Stimulated activated CD8-positive, alpha-beta memory T cell treated with anti-CD3 and anti-CD28 coated beads, Interleukin-12 subunit alpha, Interleukin-12 subunit beta, amount 100 ng/mL, for 24 hours (primary cell): ENCODE measurements at regions not wholly inside any gene's neighbourhood (a gene's known extent, or its start where the extent isn't known, plus 50 kb on each side); places are given as distances from the start of the nearest gene placed in this dataset.
"Not testable (repeated sequence)": the region's sequence is repeated elsewhere in the genome, so short reads cannot be mapped to it uniquely, and the experiment has no call there.

Source experiments
- DNase-seq: peaks from one replicate; pipeline ENCODE4 v3.0.0-alpha.2; 2020; ENCODE audit errors: extremely low read depth

DNA sequence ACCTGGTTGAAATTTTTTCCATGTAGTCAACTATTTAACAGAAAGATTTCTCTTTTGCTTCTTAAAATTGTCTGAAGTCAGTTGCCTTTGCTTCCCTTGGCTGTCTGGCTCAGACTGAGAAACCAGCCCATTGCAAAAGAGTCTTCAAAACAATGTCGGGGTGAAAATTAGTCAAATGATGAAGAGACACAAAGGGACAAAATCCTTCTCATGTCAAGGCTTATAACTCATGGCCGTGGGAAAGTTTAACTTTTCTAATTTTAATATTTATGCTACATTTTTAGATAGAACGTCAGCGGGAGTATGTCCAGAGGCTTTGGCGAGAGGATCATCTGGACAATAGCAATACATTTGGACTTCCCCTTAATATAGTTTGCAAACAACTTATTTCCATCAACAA is 127.2 kb downstream of the CD164 start:
- DNase-seq = no peak

DNA sequence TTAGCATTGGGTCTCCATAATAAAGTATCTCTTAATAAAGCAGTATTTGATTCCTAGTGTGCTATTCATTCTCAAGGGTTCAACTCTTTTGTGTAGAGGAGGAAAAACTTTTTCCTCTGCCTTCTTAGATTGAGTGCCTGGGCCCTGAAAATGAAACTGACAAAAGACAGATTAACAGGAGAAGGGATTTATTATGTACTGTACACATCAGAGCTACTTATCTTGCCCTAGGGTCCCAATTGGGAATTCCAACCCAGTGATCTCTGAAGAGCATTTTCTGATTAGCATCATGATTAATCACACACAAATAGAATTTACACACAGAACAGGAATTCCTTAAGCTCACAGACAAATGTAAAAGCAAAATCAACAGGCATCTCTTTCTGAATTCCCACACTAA is 128.9 kb downstream of the CD164 start:
- DNase-seq = no peak

DNA sequence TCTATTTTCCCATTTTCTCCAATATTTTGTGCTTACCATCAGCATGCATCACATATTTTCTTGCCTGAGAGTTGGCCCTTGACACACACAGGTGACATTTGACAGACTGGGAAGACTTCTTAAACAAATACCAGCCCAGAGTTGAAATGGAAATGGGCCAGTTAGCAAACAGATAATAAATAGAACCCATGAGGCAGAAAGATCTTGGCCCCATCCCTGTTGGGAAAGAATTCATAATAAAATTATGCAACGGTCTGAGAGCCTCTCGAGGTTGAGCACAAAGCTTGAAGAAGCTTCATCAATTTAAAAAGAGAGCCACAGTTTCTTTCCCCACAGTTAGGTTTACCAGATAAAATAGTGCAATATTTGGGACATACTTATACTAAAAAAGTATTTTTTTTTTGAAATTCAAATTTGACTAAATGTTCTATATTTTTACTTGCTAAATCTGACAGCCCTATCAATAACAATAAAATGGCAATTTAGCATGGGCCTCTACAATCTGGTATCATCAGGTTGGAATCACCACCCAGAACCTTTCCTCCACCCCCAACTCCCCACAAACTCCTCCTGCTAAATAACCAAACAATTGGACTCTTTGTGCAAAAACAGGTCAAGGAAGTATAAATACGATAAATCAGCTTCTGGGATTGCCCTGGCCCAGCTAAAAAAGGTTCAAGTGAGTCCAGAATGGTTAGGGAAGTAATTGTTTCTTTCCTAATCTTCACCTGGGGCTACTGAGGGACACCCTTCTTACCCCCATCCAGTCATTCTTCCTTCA is 129.8 kb downstream of the CD164 start:
- no peak for DNase-seq

DNA sequence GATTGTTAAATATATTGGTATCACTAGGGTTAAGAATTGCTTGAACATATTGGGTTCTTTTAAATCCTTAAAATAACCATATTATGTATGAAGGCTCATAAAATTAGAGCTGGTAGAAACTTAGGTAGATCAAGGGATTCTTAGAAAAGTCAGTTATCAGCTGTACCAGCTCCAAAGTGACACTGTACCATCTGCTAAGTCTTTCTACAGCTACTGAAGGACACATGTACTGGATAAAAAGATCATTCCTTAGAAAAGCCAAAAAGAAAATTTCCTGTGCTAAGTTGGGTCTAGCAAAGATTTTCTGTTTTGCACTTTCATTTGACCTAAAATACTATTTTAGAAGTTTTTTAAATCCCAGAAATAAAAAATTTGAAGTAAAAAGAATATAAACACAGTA is 130.4 kb downstream of the CD164 start:
- DNase-seq = no peak

DNA sequence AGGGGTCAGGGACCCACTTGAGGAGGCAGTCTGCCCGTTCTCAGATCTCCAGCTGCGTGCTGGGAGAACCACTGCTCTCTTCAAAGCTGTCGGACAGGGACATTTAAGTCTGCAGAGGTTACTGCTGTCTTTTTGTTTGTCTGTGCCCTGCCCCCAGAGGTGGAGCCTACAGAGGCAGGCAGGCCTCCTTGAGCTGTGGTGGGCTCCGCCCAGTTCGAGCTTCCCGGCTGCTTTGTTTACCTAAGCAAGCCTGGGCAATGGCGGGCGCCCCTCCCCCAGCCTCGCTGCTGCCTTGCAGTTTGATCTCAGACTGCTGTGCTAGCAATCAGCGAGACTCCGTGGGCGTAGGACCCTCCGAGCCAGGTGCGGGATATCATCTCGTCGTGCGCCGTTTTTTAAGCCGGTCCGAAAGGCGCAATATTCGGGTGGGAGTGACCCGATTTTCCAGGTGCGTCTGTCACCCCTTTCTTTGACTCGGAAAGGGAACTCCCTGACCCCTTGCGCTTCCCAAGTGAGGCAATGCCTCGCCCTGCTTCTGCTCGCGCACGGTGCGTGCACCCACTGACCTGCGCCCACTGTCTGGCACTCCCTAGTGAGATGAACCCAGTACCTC is 131.6 kb downstream of the CD164 start:
- DNase-seq = not testable (repeated sequence)

DNA sequence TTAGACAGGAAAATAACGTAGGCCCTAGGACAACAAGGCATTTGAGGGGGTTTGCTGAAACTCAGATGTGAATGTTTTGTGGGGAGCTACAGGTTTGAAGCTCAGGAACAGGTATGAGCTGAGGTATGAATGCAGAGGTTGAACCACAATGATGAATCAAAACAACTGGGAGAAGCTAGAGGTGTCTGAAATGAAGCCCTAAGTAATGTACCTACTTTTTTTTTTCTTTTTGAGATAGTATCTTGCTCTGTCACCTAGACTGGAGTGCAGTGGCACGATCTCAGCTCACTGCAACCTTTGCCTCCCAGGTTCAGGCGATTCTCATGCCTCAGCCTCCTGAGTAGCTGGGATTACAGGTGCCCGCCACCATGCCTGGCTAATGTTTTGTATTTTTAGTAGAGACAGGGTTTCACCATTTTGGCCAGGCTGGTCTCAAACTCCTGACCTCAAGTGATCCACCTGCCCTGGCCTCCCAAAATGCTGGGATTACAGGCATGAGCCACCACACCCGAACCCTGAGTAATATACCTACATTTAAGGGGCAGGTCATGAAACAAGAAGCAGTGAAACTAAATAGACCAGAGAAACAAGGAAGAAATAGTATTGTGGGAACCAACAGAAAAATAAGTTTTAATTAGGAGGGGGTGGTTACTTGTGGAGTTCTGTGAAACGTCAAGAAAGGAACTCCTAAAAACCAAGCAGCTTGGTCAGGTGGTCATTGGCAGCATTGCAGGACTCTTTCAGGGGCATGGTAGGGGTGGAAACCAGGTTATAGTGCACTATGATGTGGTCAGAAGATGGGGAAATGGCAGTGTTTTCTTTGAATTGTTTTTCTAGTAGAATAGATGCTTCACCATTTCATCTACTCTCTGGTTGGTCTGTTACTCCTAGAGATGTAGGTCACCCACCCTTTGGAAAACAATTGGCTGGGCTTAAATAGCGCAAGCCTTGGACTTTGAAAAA is 138.1 kb downstream of the CD164 start:
- DNase-seq = no peak

DNA sequence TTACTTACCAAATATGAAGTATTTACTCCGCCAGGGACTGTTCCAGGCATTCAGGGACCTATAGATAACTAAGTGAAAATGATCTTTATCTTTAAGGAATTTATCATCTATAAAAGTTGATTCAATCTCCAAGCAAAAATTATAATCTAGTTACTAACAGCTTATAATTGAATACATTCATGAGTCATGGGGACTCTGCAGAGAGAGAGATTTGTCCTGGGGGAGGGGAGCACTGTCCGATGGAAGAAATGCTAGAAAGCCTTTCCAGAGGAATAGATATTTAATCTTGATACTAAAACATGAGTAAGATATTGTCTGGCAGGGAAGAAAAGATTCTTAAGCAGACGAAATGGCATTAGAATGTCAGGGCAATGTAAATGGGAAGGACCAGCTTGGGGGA is 139.3 kb downstream of the CD164 start:
- no peak for DNase-seq

DNA sequence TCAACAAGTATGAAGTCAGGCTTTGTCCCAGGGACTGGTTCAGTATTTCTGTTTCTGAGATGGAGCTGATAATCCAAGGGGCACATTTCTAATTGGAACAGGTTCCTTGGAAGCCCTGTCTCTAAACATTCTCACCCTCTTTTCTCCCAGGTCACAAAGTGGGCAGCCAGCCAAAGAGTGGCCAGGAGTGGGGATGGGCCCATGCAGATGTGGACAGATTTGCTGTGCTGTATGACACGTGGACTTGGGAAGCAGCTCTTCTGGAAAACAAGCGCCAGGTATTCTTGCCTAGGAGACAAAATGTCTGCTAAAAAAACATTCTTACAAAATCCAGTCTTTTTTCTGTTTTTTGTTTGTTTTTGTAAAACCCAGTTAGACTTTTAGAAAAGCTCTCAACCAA is 140.2 kb downstream of the CD164 start:
- DNase-seq = no peak

DNA sequence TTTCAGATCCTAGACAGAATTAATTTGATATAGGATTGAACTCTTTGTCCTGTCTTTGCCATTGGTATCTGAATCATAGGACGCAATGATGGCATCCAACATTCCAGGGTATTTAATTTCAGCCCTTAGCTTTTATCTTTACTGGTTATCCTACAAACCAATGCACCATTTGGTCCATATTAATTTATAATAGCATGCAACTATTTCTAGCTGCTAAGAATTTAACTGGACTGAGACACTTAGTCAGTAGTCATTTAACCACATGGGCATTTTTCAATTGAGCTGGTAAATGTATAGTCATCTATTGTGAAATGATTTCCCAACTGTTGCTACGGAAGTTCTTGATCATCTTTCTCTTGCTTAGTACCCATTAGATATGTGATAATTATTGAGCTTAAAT is 141.1 kb downstream of the CD164 start:
- no peak for DNase-seq

DNA sequence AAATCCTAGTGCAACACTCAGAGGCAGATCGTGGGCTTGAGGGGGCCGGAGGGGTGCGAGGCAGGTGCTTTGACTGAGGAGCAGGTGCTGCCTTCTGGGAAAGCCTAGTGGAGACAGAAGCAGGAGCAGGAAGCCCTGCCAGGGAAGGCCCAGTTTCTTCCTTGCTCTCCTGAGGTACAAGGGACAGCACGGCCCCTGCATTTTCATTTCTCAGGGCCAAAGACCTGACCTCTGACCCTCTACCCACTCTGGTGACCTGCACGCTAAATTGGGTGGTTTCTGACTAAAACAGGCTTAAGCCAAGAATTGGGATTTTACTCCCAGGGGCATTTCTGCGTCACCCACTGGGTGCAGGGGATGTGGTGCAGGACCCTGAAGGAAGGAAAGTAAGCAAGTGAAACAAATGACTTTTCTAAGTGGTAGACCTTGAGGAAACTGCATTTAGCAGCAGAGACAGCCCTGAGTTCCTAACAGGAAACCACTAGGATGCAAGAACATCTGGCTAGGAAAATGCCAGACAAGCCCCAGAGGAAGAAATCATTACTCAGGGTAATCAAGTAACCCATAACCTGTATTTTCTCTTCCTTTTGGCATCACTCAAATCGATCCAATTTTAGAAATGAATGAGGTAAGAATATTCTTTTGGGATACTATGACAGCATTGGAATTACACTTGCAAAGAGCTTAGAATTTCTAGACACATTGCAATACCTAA is 141.7 kb downstream of the CD164 start:
- no peak for DNase-seq

DNA sequence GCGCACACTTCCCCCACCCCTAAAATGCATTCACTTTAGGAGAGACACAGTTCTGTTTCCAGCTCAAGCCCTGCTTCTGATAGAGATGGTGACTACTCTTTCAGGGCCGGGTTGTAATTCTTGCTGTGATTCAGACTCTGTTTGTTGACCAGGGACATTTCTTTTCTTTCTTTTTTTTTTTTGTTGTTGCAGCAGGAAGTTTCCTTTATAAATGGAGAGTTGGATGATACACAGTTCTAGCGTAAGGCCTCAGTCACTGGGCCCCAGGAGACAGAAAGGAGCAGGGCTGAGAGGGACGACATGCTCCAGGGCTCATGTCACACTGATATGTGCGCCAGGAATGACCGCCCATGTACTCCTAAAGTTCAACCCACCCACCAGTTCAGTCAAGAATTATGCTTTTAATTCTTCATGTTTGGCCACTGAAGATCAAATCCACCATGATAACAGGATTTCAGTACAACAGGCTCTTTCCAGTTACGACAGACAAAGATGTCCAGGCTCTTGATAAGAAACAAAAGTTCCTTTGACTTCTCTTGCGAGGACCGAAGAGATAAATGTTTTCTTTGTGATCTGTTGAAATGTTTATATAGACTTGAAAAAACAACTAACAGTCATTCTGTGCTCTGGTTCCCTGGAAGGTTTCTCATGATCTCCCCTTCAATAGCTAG is 142.5 kb downstream of the CD164 start:
- DNase-seq = no peak

DNA sequence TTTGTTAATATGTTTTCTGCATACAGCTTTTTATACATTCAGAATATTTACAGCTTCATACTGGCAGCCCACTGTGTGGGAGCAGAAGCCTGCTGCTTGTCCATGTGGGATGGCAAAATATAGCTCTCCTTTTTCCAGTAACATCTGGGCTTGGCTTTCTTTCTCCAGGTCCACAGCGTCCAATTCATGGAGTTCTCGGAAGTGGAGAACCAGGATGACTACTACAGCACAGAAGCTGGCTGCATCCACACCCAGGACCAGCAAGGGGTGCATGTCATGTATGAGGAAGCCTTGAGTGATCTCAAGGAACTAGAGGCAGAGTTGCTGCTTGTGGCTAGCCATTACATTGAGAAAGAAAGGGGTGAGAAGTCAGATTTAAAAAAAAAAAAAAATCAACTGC is 143.1 kb downstream of the CD164 start:
- no peak for DNase-seq

DNA sequence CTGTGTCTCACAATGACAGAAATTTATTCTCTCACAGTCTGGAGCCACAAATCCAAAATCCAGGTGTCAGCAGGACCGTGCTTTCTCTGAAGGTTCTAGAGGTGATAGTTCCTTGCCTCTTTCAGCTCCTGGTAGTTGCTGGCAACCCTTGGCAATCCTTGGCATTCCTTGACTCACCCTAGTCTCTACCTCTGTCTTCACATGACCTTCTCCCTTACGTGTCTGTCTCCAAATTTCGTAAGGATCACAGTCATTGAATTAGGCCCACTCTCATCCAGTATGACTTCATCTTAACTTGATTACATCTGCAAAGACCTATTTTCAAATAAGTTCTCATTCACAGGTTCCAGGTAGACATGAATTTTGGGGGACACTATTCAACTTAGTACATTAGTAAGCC is 143.1 kb downstream of the CEP57L1 start:
- no peak for DNase-seq

DNA sequence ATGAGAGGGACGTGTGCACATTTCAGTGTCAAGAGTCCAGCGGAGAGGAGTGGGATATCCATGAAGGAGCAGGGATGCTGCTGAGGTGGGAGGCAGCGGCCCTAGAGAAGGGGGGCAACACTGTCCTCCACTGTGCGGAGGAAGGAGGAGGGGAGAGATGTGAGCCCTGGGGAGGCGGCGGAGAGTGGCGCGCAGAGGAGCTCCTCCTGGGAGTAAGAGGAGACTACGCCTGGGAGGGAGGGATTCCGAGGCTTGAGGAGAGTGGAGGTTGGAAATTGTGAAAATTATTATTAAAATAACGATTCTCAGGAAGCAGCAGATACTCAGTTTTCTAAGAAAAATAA is 142.7 kb downstream of the CEP57L1 start:
- DNase-seq = no peak

DNA sequence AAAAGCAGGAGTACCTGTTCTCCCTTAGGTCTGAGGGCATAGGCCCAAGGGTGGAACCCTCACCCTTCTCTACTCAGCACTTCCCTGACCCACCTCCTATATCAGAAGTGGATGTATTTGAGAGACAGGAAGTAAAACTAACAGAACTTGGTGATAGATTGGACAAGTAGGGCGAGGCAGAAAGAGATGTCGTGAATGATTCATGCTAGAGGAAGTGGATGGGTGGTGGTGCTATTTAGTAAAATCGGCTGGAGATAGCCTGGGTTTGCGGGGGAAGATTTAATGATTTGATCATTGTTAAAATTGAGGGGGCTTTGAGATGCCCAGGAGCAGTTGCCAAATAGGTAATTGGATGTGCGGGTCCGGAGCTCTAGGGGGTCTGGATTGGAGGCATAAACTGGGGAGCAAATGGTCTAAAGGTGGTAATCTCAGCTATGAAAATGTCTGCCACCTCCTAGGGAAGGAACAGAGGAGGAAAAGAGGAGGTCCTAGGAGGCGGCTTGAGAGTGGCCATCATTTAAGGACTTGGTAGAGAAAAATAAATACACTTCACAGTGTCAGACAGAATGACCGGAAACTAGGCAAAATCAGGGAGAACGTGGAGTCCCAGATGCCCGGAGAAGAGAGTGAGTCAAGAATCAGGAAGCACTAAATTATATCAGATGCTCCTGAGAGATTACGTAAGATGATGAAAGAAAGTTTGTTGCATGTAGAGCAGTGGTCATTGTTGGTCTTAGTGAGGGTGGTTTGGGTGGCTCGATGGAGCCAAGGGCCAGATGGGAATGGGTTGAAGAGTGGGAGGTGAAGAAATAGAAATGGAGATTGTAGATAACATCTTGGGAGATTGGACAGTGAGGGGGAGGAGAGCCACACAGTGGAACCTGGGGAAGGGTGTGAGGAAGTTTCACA is 142.0 kb downstream of the CEP57L1 start:
- DNase-seq = no peak

DNA sequence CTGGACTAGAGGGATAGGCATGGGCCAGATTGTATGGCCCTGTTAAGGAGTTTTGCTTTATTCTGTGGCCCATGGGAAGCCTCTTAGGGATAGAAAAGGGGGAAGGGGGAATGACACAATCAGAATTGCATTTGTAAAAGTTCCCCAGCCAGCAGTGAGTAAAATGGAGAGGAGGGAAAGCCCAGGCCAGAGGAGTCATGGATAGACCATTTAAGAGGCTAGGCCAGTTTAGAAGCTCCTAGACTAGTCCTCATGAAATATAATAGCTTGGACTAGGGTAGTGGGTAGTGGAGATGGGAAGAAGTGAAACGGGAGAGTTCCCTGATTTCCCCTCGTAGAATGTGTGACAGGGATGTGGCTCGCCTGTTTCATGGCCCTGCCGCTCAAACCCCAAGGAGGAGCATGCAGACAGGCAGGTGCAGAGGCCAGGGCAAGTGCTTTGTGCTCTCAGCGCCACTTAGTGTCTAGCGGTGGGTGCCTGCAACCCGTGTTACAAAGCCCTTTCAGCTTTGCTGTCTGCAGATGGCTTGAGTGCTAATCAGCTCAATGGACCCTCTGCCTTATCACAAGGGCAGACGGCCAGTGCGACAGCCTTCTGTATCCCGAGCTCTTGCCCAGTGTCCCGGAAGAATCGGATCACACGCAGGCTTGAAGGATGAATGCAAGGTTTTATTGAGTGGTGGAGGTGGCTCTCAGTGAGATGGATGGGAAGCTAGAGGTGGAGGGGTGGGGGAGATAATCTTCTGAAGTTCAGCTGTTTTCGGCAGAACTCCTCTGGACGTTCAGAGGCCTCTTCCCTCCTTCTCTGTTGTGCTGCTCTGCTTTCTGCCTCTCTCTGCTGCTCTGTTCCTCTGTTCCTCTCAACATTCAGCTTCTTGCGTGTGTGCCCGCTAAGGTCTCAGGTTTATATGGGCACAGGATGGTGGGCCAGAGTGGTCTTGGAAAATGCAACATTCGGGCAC is 141.1 kb downstream of the CEP57L1 start:
- DNase-seq = no peak

DNA sequence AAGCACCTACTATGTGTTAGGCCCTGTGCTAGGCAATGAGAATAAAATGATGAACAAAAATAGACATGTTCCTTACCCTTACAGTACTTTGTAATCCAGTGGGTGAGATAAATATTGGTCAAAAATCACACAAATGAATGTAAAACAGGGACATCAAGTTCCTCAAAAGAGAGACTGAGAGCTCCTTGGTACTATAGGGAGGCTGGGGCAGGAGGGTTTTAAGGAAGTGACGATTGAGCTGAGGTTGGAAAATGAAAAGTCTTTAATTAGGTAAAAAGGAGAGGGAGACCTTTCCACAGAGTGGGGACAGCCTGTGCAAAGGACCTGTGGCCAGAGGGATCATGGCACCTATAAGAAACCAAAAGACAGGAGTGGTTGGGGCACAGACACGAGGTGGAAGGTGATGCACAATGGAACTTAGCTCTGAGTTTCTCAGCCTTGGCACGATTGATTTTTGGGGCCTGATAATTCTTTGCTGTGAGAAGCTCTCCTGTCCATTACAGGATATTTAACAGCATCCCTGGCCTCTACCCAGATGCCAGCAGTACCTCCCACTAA is 140.3 kb downstream of the CEP57L1 start:
- DNase-seq = no peak

DNA sequence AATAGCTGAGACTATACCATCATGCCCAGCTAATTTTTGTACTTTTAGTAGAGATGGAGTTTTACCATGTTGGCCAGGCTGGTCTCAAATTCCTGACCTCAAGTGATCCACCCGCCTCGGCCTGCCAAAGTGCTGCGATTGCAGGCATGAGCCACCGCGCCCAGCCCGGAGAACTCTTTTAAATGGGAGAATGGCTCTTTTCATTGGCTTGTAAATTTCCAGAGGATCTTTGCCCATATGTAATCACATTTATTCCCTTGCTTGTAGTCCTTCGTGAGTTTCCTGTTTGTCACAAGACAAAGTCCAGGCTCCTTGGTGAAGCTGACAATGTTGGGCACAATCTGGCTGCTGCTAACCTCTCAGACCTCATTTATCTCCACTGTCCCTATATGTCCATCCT is 135.1 kb downstream of the CEP57L1 start:
- DNase-seq = no peak

DNA sequence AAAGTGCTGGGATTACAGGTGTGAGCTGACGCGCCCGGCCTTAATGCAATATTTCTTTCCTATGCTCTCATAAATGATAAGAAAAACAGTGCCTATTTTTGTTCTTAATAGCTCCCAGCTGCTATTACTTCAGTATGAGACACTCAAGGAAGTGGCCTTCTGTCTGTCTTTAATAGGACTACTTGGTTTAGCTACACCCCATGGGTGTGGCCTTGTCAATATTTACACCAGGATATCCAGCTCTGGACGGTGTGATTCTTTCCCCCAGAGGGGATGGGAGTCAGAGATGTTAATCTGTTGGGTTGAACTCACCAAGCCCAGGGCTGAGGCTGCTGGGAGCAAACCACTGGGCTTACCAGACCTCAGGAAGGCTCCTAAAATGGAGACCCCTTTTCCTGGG is 134.2 kb downstream of the CEP57L1 start:
- no peak for DNase-seq
